CD4-positive, alpha-beta T cell (primary cell): ENCODE measurements at regions not wholly inside any gene's neighbourhood (a gene's known extent, or its start where the extent isn't known, plus 50 kb on each side); places are given as distances from the start of the nearest gene placed in this dataset.
A peak's percentile ranks its signal among the peaks of the same experiment; 100 is the strongest.

Experiments
- ATAC-seq: fragments of 200-7000 bp; cut with Tn5 transposase; one replicate; pipeline ENCODE4 v1.10.0; 2022; ENCODE audit warnings: mild to moderate bottlenecking; ENCODE audit not compliant: poor library complexity
- CTCF ChIA-PET: fragments of 350-600 bp; sonication (Branson Sonifier 250); formaldehyde crosslinking; loops from one replicate; lab custom pipeline; 2021; ENCODE audit warnings: antibody characterized with exemption, inconsistent platforms; lab: Charles Lee
- POLR2A ChIA-PET: fragments of 350-600 bp; sonication (Branson Sonifier 250); formaldehyde crosslinking; loops from one replicate; lab custom pipeline; 2021; ENCODE audit warnings: antibody characterized with exemption, inconsistent platforms; lab: Charles Lee
- DNase-seq, 14 experiments: peaks; one replicate each; pipeline ENCODE4 v3.0.0-alpha.2; 2013 to 2020; ENCODE audit warnings: mixed read lengths in 2 of 14
- H3K27ac ChIP-seq, 2 donors: one replicate each; pipeline versions ENCODE4 v1.5.1 to v1.7.0; 2013; ENCODE audit warnings: low read length in 2 of 2, low read depth in 1 of 2, mild to moderate bottlenecking in 1 of 2
- H3K27me3 ChIP-seq, 2 experiments: 1 replicate in 1 of 2; 2 replicates in 1 of 2; pipeline versions ENCODE4 v1.6.1 to v1.7.0; 2013; ENCODE audit warnings: low read length in 2 of 2, control low read depth in 1 of 2, mild to moderate bottlenecking in 1 of 2, moderate library complexity in 1 of 2; ENCODE audit not compliant: insufficient read depth in 2 of 2, control insufficient read depth in 1 of 2
- H3K36me3 ChIP-seq: one replicate; pipeline ENCODE4 v1.6.1; 2013; ENCODE audit warnings: low read length, control low read depth; ENCODE audit not compliant: insufficient read depth
- H3K4me1 ChIP-seq: one replicate; pipeline ENCODE4 v1.6.1; 2013; ENCODE audit warnings: low read length, control low read depth; ENCODE audit not compliant: insufficient read depth
- H3K4me3 ChIP-seq: one replicate; pipeline ENCODE4 v1.5.1; 2013; ENCODE audit warnings: mild to moderate bottlenecking, low read length, moderate library complexity
- H3K9me3 ChIP-seq, 2 experiments: 1 replicate in 1 of 2; 2 replicates in 1 of 2; pipeline versions ENCODE4 v1.6.1 to v1.7.0; 2013; ENCODE audit warnings: low read length in 2 of 2, mild to moderate bottlenecking in 2 of 2, control low read depth in 1 of 2, moderate library complexity in 1 of 2; ENCODE audit not compliant: control insufficient read depth in 1 of 2, insufficient read depth in 1 of 2
- H3K27ac Mint-ChIP-seq: one replicate; pipeline ENCODE4 v1.8.0; 2020; ENCODE audit warnings: mixed read lengths
- H3K27me3 Mint-ChIP-seq: one replicate; pipeline ENCODE4 v1.8.0; 2021; ENCODE audit warnings: mixed read lengths
- H3K36me3 Mint-ChIP-seq: one replicate; pipeline ENCODE4 v1.8.0; 2021; ENCODE audit warnings: low read depth, mixed read lengths
- H3K4me1 Mint-ChIP-seq: one replicate; pipeline ENCODE4 v1.8.0; 2021; ENCODE audit warnings: low read depth, mixed read lengths
- H3K4me3 Mint-ChIP-seq: one replicate; pipeline ENCODE4 v1.8.0; 2020; ENCODE audit warnings: mild to moderate bottlenecking, mixed read lengths
- H3K9me3 Mint-ChIP-seq: one replicate; pipeline ENCODE4 v1.8.0; 2020; ENCODE audit warnings: mixed read lengths
- CTCF ChIP-seq: fragments of 200-600 bp; IDR thresholded peaks from one replicate; pipeline ENCODE4 v1.8.0; 2022; ENCODE audit warnings: antibody characterized with exemption, mild to moderate bottlenecking
- intact Hi-C, 2 experiments: fragments of 100-400 bp; cut with DNase I in 1 of 2; cut with micrococcal nuclease in 1 of 2; formaldehyde crosslinking; loops; one replicate each; pipeline versions ENCODE4 v1.15.1 to v1.9.0; 2023 to 2025; cut with DNase I, micrococcal nuclease

- Histone ChIP-seq H3K9me3 (no peaks in the 10 kb centered on the region), H3K4me3 (no peak overlapping the region), H3K4me1 (peaks cover 5% of the 10 kb centered on the region), H3K36me3 (no peaks in the 10 kb centered on the region), H3K27ac (no peak overlapping the region), H3K27me3 (no peaks in the 10 kb centered on the region)
- TF ChIP-seq CTCF: no peak
- H3K9me3 Mint-ChIP-seq: no peaks in the 10 kb centered on the region
- peak in 1 of 14 experiments; percentile 17 for DNase-seq
- H3K27me3 Mint-ChIP-seq: no peaks in the 10 kb centered on the region
- H3K36me3 Mint-ChIP-seq: no peaks in the 10 kb centered on the region
- H3K27ac Mint-ChIP-seq: no peak overlapping the region
- peaks cover 8% of the 10 kb centered on the region for H3K4me1 Mint-ChIP-seq
- ATAC-seq: no peak
- POLR2A ChIA-PET: no interaction called here
- no peak overlapping the region for H3K4me3 Mint-ChIP-seq
- CTCF ChIA-PET: no interaction called here
- intact Hi-C loops: no loop called here
Observed at GRCh38 chr1:93753791-93754763, 72.4 kb upstream of the BCAR3 start.

- H3K4me3 Mint-ChIP-seq: no peak overlapping the region
- ATAC-seq (no peak), DNase-seq (no peak)
- Histone ChIP-seq H3K27ac (no peak overlapping the region), H3K9me3 (peaks cover 0 to 9% of the 10 kb centered on the region in 2 experiments), H3K36me3 (no peaks in the 10 kb centered on the region), H3K4me1 (no peaks in the 10 kb centered on the region), H3K4me3 (no peak overlapping the region), H3K27me3 (peaks cover 0 to 3% of the 10 kb centered on the region in 2 experiments)
- no peaks in the 10 kb centered on the region for H3K9me3 Mint-ChIP-seq
- POLR2A ChIA-PET: no interaction called here
- no peaks in the 10 kb centered on the region for H3K27me3 Mint-ChIP-seq
- no peak for TF ChIP-seq CTCF
- H3K4me1 Mint-ChIP-seq: peaks cover 8% of the 10 kb centered on the region
- H3K27ac Mint-ChIP-seq: no peak overlapping the region
- intact Hi-C loops: no loop called here
- CTCF ChIA-PET: no interaction called here
- no peaks in the 10 kb centered on the region for H3K36me3 Mint-ChIP-seq
Observed at GRCh38 chr1:93751377-93752250, 70.0 kb upstream of the BCAR3 start.

GRCh38 chr1:93750955-93751354, 69.3 kb upstream of the BCAR3 start:
- Histone ChIP-seq H3K4me3 (no peak overlapping the region), H3K9me3 (peaks cover 0 to 9% of the 10 kb centered on the region in 2 experiments), H3K4me1 (no peaks in the 10 kb centered on the region), H3K27ac (no peak overlapping the region), H3K27me3 (peaks cover 0 to 3% of the 10 kb centered on the region in 2 experiments), H3K36me3 (no peaks in the 10 kb centered on the region)
- peaks cover 8% of the 10 kb centered on the region for H3K4me1 Mint-ChIP-seq
- DNase-seq: peak in 1 of 14 experiments; percentile 16
- no peak overlapping the region for H3K27ac Mint-ChIP-seq
- no peak for ATAC-seq
- no peaks in the 10 kb centered on the region for H3K27me3 Mint-ChIP-seq
- TF ChIP-seq CTCF: no peak
- intact Hi-C loops: no loop called here
- CTCF ChIA-PET: no interaction called here
- H3K4me3 Mint-ChIP-seq: no peak overlapping the region
- H3K9me3 Mint-ChIP-seq: no peaks in the 10 kb centered on the region
- H3K36me3 Mint-ChIP-seq: no peaks in the 10 kb centered on the region
- POLR2A ChIA-PET: no interaction called here
